ENCODE measurements at regions not wholly inside any gene's neighbourhood (a gene's known extent, or its start where the extent isn't known, plus 50 kb on each side); places are given as distances from the start of the nearest gene placed in this dataset.

DNA sequence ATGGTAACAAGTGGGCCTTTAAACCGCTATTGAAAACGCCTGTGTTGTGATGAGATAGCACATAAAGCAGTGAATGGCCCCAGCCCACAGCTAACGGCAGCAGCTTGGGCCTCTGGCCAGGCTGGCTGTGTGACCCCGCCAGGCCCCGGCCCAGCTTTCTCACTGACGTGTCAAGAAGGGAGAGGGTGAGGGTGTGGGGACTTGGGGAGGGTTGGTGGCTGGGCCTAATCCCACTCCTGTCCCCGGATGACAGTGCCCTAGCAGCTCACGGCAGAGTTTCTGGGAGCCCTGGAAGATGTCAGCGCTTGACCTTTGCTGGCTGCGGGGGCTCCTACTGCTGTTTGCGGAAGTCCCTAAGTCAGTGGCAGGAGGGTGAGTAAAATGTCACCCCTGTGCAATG is 88.9 kb upstream of the SHH start:
- TF ChIP-seq, protein P1, sequence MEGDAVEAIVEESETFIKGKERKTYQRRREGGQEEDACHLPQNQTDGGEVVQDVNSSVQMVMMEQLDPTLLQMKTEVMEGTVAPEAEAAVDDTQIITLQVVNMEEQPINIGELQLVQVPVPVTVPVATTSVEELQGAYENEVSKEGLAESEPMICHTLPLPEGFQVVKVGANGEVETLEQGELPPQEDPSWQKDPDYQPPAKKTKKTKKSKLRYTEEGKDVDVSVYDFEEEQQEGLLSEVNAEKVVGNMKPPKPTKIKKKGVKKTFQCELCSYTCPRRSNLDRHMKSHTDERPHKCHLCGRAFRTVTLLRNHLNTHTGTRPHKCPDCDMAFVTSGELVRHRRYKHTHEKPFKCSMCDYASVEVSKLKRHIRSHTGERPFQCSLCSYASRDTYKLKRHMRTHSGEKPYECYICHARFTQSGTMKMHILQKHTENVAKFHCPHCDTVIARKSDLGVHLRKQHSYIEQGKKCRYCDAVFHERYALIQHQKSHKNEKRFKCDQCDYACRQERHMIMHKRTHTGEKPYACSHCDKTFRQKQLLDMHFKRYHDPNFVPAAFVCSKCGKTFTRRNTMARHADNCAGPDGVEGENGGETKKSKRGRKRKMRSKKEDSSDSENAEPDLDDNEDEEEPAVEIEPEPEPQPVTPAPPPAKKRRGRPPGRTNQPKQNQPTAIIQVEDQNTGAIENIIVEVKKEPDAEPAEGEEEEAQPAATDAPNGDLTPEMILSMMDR (IDR thresholded peaks at IDR 0.05), result no peak
- no peak for TF ChIP-seq EZH2 (IDR thresholded peaks at IDR 0.05; ENCODE audit: borderline replicate concordance, insufficient read depth, low read depth, low read length, poor library complexity, severe bottlenecking)

All from B cell (primary cell).